GM19035 (cell line): ENCODE measurements at regions not wholly inside any gene's neighbourhood (a gene's known extent, or its start where the extent isn't known, plus 50 kb on each side); places are given as distances from the start of the nearest gene placed in this dataset.
"Not testable (repeated sequence)": the region's sequence is repeated elsewhere in the genome, so short reads cannot be mapped to it uniquely, and the experiment has no call there.

Experiments
- ATAC-seq: cut with Tn5 transposase; IDR thresholded peaks from one replicate; pipeline ENCODE4 v1.9.1; 2021; ENCODE audit not compliant: unreplicated experiment

GRCh38 chr3:185306286-185306685 lies 52.4 kb upstream of the EHHADH start:
- ATAC-seq, result not testable (repeated sequence)

GRCh38 chr3:185306847-185307246 lies 53.0 kb upstream of the EHHADH start:
- ATAC-seq, result no peak

GRCh38 chr3:185308126-185308754 lies 54.4 kb upstream of the EHHADH start:
- ATAC-seq, result peak; percentile 62

- no peak for ATAC-seq
These were observed 53.6 kb upstream of the MAP3K13 start for GRCh38 chr3:185309302-185309701.

- no peak for ATAC-seq
These were observed 53.1 kb upstream of the MAP3K13 start for GRCh38 chr3:185309795-185310194.

GRCh38 chr3:185311991-185312390 lies 50.9 kb upstream of the MAP3K13 start:
- ATAC-seq, result no peak
